ENCODE measurements at regions not wholly inside any gene's neighbourhood (a gene's known extent, or its start where the extent isn't known, plus 50 kb on each side); places are given as distances from the start of the nearest gene placed in this dataset.

DNA sequence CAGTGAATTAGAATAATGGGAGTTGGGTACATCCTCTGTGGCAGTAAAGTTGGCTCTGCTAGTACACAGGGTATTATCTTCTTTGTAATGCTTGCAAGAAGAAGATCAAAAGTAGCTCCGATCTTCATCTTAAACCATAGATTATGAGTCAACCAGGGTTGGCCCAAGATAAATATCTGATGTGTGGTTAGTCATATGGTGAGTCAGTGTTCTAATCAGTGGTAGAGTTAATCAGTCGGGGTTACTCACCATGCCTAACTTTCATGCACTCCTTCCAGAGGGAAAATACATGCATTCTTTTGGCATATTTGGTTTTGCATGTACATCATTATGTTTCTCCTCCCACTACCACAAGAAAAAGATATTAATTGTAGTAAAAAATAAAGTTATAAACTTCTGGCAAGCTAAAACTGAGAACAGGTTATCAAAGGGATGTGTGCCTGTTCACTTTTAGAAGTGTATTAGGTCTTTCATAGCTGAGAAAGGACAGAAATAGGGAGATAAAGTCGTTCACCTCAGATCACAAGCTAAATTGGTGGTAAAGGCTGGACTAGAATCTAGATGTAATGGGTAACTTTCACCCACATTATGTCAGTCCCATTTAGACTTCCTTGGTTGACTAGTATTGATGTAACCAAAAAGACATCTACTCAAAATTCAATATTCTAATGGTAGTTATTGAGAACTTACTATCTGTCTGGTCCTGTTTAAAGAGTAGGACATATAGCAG, 684.4 kb downstream of the IRS1 start (continued):
- TF ChIP-seq FOXP1 (IDR thresholded peaks at IDR 0.05) (no peak), FOXP1 (CRISPR knock-in tag; IDR thresholded peaks at IDR 0.05) (peak; percentile 28; the same call in 1 of the 2 replicates), FOXA3 (CRISPR knock-in tag; IDR thresholded peaks at IDR 0.05) (peak; percentile 77), ZNF589 (CRISPR knock-in tag; conservative IDR thresholded peaks at IDR 0.05) (no peak), NR1H2 (CRISPR knock-in tag; IDR thresholded peaks at IDR 0.05; ENCODE audit: borderline replicate concordance, low read depth) (no peak), ZNF329 (CRISPR knock-in tag; IDR thresholded peaks at IDR 0.05; ENCODE audit: low read depth) (no peak), MTA1 (CRISPR knock-in tag; IDR thresholded peaks at IDR 0.05; ENCODE audit: borderline replicate concordance) (no peak), JUNB (CRISPR knock-in tag; IDR thresholded peaks at IDR 0.05; ENCODE audit: borderline replicate concordance) (peak; percentile 94; the same call in 1 of the 2 replicates), MED1 (CRISPR knock-in tag; IDR thresholded peaks at IDR 0.05) (peak; percentile 81), SOX5 (CRISPR knock-in tag; IDR thresholded peaks at IDR 0.05; ENCODE audit: borderline replicate concordance) (peak; percentile 67; the same call in 1 of the 2 replicates), ZFY (CRISPR knock-in tag; IDR thresholded peaks at IDR 0.05) (no peak), ZBTB42 (CRISPR knock-in tag; IDR thresholded peaks at IDR 0.05) (no peak), CBX2 (IDR thresholded peaks at IDR 0.05; ENCODE audit: low read depth, low read length) (no peak), CBX2 (CRISPR knock-in tag; IDR thresholded peaks at IDR 0.05; ENCODE audit: low read depth) (no peak), ZNF343 (CRISPR knock-in tag; IDR thresholded peaks at IDR 0.05) (no peak), KDM6A (CRISPR knock-in tag; IDR thresholded peaks at IDR 0.05; ENCODE audit: low read depth) (peak; percentile 26; the same call in 1 of the 2 replicates), ZNF235 (CRISPR knock-in tag; IDR thresholded peaks at IDR 0.05; ENCODE audit: borderline replicate concordance) (no peak), TEAD3 (CRISPR knock-in tag; optimal IDR thresholded peaks at IDR 0.05; ENCODE audit: borderline replicate concordance) (peak; percentile 47), ZNF607 (CRISPR knock-in tag; IDR thresholded peaks at IDR 0.05; ENCODE audit: borderline replicate concordance) (no peak), ATF7 (IDR thresholded peaks at IDR 0.05) (no peak), ATF7 (CRISPR knock-in tag; IDR thresholded peaks at IDR 0.05) (no peak), GATA4 (IDR thresholded peaks at IDR 0.05; ENCODE audit: borderline replicate concordance, low read depth) (peak; percentile 29; the same call in 1 of the 2 replicates)
- TF ChIP-seq, protein P1, sequence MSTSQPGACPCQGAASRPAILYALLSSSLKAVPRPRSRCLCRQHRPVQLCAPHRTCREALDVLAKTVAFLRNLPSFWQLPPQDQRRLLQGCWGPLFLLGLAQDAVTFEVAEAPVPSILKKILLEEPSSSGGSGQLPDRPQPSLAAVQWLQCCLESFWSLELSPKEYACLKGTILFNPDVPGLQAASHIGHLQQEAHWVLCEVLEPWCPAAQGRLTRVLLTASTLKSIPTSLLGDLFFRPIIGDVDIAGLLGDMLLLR (CRISPR knock-in tag; IDR thresholded peaks at IDR 0.05), result no peak
- TF ChIP-seq, protein P2, sequence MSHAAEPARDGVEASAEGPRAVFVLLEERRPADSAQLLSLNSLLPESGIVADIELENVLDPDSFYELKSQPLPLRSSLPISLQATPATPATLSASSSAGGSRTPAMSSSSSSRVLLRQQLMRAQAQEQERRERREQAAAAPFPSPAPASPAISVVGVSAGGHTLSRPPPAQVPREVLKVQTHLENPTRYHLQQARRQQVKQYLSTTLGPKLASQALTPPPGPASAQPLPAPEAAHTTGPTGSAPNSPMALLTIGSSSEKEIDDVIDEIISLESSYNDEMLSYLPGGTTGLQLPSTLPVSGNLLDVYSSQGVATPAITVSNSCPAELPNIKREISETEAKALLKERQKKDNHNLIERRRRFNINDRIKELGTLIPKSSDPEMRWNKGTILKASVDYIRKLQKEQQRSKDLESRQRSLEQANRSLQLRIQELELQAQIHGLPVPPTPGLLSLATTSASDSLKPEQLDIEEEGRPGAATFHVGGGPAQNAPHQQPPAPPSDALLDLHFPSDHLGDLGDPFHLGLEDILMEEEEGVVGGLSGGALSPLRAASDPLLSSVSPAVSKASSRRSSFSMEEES (CRISPR knock-in tag; IDR thresholded peaks at IDR 0.05), result peak; percentile 48; the same call in 1 of the 2 replicates
- TF ChIP-seq, protein P3, sequence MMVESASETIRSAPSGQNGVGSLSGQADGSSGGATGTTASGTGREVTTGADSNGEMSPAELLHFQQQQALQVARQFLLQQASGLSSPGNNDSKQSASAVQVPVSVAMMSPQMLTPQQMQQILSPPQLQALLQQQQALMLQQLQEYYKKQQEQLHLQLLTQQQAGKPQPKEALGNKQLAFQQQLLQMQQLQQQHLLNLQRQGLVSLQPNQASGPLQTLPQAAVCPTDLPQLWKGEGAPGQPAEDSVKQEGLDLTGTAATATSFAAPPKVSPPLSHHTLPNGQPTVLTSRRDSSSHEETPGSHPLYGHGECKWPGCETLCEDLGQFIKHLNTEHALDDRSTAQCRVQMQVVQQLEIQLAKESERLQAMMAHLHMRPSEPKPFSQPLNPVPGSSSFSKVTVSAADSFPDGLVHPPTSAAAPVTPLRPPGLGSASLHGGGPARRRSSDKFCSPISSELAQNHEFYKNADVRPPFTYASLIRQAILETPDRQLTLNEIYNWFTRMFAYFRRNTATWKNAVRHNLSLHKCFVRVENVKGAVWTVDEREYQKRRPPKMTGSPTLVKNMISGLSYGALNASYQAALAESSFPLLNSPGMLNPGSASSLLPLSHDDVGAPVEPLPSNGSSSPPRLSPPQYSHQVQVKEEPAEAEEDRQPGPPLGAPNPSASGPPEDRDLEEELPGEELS (CRISPR knock-in tag; IDR thresholded peaks at IDR 0.05), result peak; percentile 59; the same call in 1 of the 2 replicates
